ENCODE measurements at regions not wholly inside any gene's neighbourhood (a gene's known extent, or its start where the extent isn't known, plus 50 kb on each side); places are given as distances from the start of the nearest gene placed in this dataset.

- Histone ChIP-seq H3K27me3 (ENCODE audit: insufficient read depth, low read length, poor library complexity, severe bottlenecking) (no peaks in the 10 kb centered on the region), H3K9me2 (replicated peaks; ENCODE audit: low read depth, low read length) (no peaks in the 10 kb centered on the region), H3K4me3 (ENCODE audit: low read length, poor library complexity, severe bottlenecking) (no peak overlapping the region), H4K20me1 (ENCODE audit: insufficient read depth, low read length, poor library complexity, severe bottlenecking) (no peaks in the 10 kb centered on the region), H3K4me2 (ENCODE audit: low read depth, low read length, poor library complexity, severe bottlenecking) (no peak overlapping the region), H2AFZ (ENCODE audit: low read length) (no peak overlapping the region), H3K36me3 (ENCODE audit: insufficient read depth, low read length) (no peaks in the 10 kb centered on the region), H3K9me3 (ENCODE audit: insufficient read depth, low read depth, low read length) (peaks cover 2% of the 10 kb centered on the region; the same call in 1 of the 2 replicates), H3F3A (ENCODE audit: low read depth) (no peaks in the 10 kb centered on the region), H3K79me2 (ENCODE audit: insufficient read depth, low read length) (no peaks in the 10 kb centered on the region), H3K4me1 (ENCODE audit: insufficient read depth, low read length, poor library complexity, severe bottlenecking) (peaks cover 4% of the 10 kb centered on the region), H3K9ac (ENCODE audit: low read depth, low read length, poor library complexity, severe bottlenecking) (no peak overlapping the region)
- TF ChIP-seq EZH2phosphoT487 (IDR thresholded peaks at IDR 0.05; ENCODE audit: borderline replicate concordance) = no peak
- TF ChIP-seq CTCF (conservative IDR thresholded peaks at IDR 0.05; ENCODE audit: low read length) = no peak
These were observed 1105.0 kb downstream of the BRD1 start for GRCh38 chr22:48722661-48723060.

GRCh38 chr22:48721395-48721669 lies 1106.3 kb downstream of the BRD1 start:
- no peak for TF ChIP-seq CTCF (conservative IDR thresholded peaks at IDR 0.05; ENCODE audit: low read length)
- no peak for TF ChIP-seq EZH2phosphoT487 (IDR thresholded peaks at IDR 0.05; ENCODE audit: borderline replicate concordance)

GRCh38 chr22:48720662-48721394 lies 1106.8 kb downstream of the BRD1 start:
- H3F3A ChIP-seq (ENCODE audit: low read depth) = no peaks in the 10 kb centered on the region
- peaks cover 2% of the 10 kb centered on the region; the same call in 1 of the 2 replicates for H3K9me3 ChIP-seq (ENCODE audit: insufficient read depth, low read depth, low read length)
- H3K27me3 ChIP-seq (ENCODE audit: insufficient read depth, low read length, poor library complexity, severe bottlenecking) = no peaks in the 10 kb centered on the region
- no peak for TF ChIP-seq CTCF (conservative IDR thresholded peaks at IDR 0.05; ENCODE audit: low read length)
- no peak for TF ChIP-seq EZH2phosphoT487 (IDR thresholded peaks at IDR 0.05; ENCODE audit: borderline replicate concordance)
- no peaks in the 10 kb centered on the region for H3K36me3 ChIP-seq (ENCODE audit: insufficient read depth, low read length)
- H4K20me1 ChIP-seq (ENCODE audit: insufficient read depth, low read length, poor library complexity, severe bottlenecking) = no peaks in the 10 kb centered on the region
- no peak overlapping the region for H3K9ac ChIP-seq (ENCODE audit: low read depth, low read length, poor library complexity, severe bottlenecking)
- H2AFZ ChIP-seq (ENCODE audit: low read length) = no peak overlapping the region
- H3K4me3 ChIP-seq (ENCODE audit: low read length, poor library complexity, severe bottlenecking) = no peak overlapping the region
- H3K4me1 ChIP-seq (ENCODE audit: insufficient read depth, low read length, poor library complexity, severe bottlenecking) = peaks cover 4% of the 10 kb centered on the region
- no peaks in the 10 kb centered on the region for H3K79me2 ChIP-seq (ENCODE audit: insufficient read depth, low read length)
- H3K4me2 ChIP-seq (ENCODE audit: low read depth, low read length, poor library complexity, severe bottlenecking) = no peak overlapping the region
- H3K9me2 ChIP-seq (replicated peaks; ENCODE audit: low read depth, low read length) = no peaks in the 10 kb centered on the region

More at GRCh38 chr22:48721395-48721669, 1106.3 kb downstream of the BRD1 start:
- Histone ChIP-seq H3K79me2 (ENCODE audit: insufficient read depth, low read length) (no peaks in the 10 kb centered on the region), H3F3A (ENCODE audit: low read depth) (no peaks in the 10 kb centered on the region), H3K4me1 (ENCODE audit: insufficient read depth, low read length, poor library complexity, severe bottlenecking) (peaks cover 4% of the 10 kb centered on the region), H4K20me1 (ENCODE audit: insufficient read depth, low read length, poor library complexity, severe bottlenecking) (no peaks in the 10 kb centered on the region), H3K9me2 (replicated peaks; ENCODE audit: low read depth, low read length) (no peaks in the 10 kb centered on the region), H3K9ac (ENCODE audit: low read depth, low read length, poor library complexity, severe bottlenecking) (no peak overlapping the region), H3K9me3 (ENCODE audit: insufficient read depth, low read depth, low read length) (peaks cover 2% of the 10 kb centered on the region; the same call in 1 of the 2 replicates), H3K4me3 (ENCODE audit: low read length, poor library complexity, severe bottlenecking) (no peak overlapping the region), H3K27me3 (ENCODE audit: insufficient read depth, low read length, poor library complexity, severe bottlenecking) (no peaks in the 10 kb centered on the region), H3K4me2 (ENCODE audit: low read depth, low read length, poor library complexity, severe bottlenecking) (no peak overlapping the region), H3K36me3 (ENCODE audit: insufficient read depth, low read length) (no peaks in the 10 kb centered on the region), H2AFZ (ENCODE audit: low read length) (no peak overlapping the region)
